ENCODE measurements at regions not wholly inside any gene's neighbourhood (a gene's known extent, or its start where the extent isn't known, plus 50 kb on each side); places are given as distances from the start of the nearest gene placed in this dataset.

- no peak for TF ChIP-seq ZNF274 (IDR thresholded peaks at IDR 0.05; ENCODE audit: low read depth, low read length)
- no peak for TF ChIP-seq SUZ12 (IDR thresholded peaks at IDR 0.05; ENCODE audit: extremely low read depth, insufficient read depth, insufficient read length)
- no peak for TF ChIP-seq YY1 (IDR thresholded peaks at IDR 0.05; ENCODE audit: insufficient read depth, insufficient read length)
These were observed 100.6 kb upstream of the RNF32 start for GRCh38 chr7:156539999-156540398.
